Loucy (cell line): ENCODE measurements at regions not wholly inside any gene's neighbourhood (a gene's known extent, or its start where the extent isn't known, plus 50 kb on each side); places are given as distances from the start of the nearest gene placed in this dataset.

Experiments used
- H2AFZ ChIP-seq: fragments of 200-600 bp; sonication (generic); 2 replicates; pipeline ENCODE4 v1.6.0; 2016; ENCODE audit warnings: antibody characterized with exemption, mild to moderate bottlenecking, low read length, moderate library complexity
- H3F3A ChIP-seq: fragments of 200-600 bp; 2 replicates; pipeline ENCODE4 v1.6.0; 2016; ENCODE audit warnings: antibody characterized with exemption, low read depth, mild to moderate bottlenecking
- H3K27me3 ChIP-seq: fragments of 200-600 bp; sonication (generic); 2 replicates; pipeline ENCODE4 v1.6.1; 2014; ENCODE audit warnings: low read length, mild to moderate bottlenecking; ENCODE audit not compliant: insufficient read depth, poor library complexity, severe bottlenecking
- H3K36me3 ChIP-seq: fragments of 200-600 bp; sonication (generic); 2 replicates; pipeline ENCODE4 v1.6.1; 2016; ENCODE audit warnings: low read length; ENCODE audit not compliant: insufficient read depth
- H3K4me1 ChIP-seq: fragments of 200-600 bp; sonication (generic); 2 replicates; pipeline ENCODE4 v1.5.1; 2014; ENCODE audit warnings: low read length, mild to moderate bottlenecking; ENCODE audit not compliant: insufficient read depth, poor library complexity, severe bottlenecking
- H3K4me2 ChIP-seq: fragments of 200-600 bp; sonication (generic); 2 replicates; pipeline ENCODE4 v1.6.0; 2014; ENCODE audit warnings: antibody characterized with exemption, low read length, low read depth, mild to moderate bottlenecking; ENCODE audit not compliant: poor library complexity, severe bottlenecking
- H3K4me3 ChIP-seq: fragments of 200-600 bp; sonication (generic); 2 replicates; pipeline ENCODE4 v1.5.1; 2014; ENCODE audit warnings: low read length, mild to moderate bottlenecking, mixed read lengths; ENCODE audit not compliant: poor library complexity, severe bottlenecking
- H3K79me2 ChIP-seq: fragments of 200-600 bp; sonication (generic); 2 replicates; pipeline ENCODE4 v1.6.1; 2014; ENCODE audit warnings: low read length; ENCODE audit not compliant: insufficient read depth
- H3K9ac ChIP-seq: fragments of 200-600 bp; sonication (generic); 2 replicates; pipeline ENCODE4 v1.6.0; 2014; ENCODE audit warnings: mild to moderate bottlenecking, low read depth, low read length, moderate library complexity; ENCODE audit not compliant: poor library complexity, severe bottlenecking
- H3K9me2 ChIP-seq: fragments of 200-600 bp; sonication (generic); replicated peaks from 2 replicates; pipeline ENCODE4 v1.6.1; 2016; ENCODE audit warnings: low read depth, low read length, mixed read lengths
- H3K9me3 ChIP-seq: fragments of 200-600 bp; sonication (generic); 2 replicates; pipeline ENCODE4 v1.6.1; 2014; ENCODE audit warnings: mild to moderate bottlenecking, antibody characterized with exemption, low read length, low read depth; ENCODE audit not compliant: insufficient read depth
- H4K20me1 ChIP-seq: fragments of 200-600 bp; sonication (generic); 2 replicates; pipeline ENCODE4 v1.6.0; 2014; ENCODE audit warnings: antibody characterized with exemption, low read length, mild to moderate bottlenecking; ENCODE audit not compliant: insufficient read depth, poor library complexity, severe bottlenecking
- CTCF ChIP-seq: fragments of 200-600 bp; sonication (generic); conservative IDR thresholded peaks from 2 replicates; pipeline ENCODE4 v1.5.1; 2014; ENCODE audit warnings: mild to moderate bottlenecking, antibody characterized with exemption, low read length
- EZH2phosphoT487 ChIP-seq: fragments of 200-600 bp; IDR thresholded peaks from 2 replicates; pipeline ENCODE4 v1.6.1; 2018; ENCODE audit warnings: antibody characterized with exemption, mild to moderate bottlenecking, moderate library complexity, borderline replicate concordance

- Histone ChIP-seq H3K4me2 (no peak overlapping the region), H3K9me3 (no peaks in the 10 kb centered on the region), H3F3A (no peaks in the 10 kb centered on the region), H3K4me1 (no peaks in the 10 kb centered on the region), H3K36me3 (no peaks in the 10 kb centered on the region), H3K9me2 (no peaks in the 10 kb centered on the region), H3K9ac (no peak overlapping the region), H2AFZ (no peak overlapping the region), H4K20me1 (no peaks in the 10 kb centered on the region), H3K79me2 (no peaks in the 10 kb centered on the region), H3K4me3 (no peak overlapping the region), H3K27me3 (no peaks in the 10 kb centered on the region)
- TF ChIP-seq CTCF (no peak), EZH2phosphoT487 (no peak)
These were observed 338.7 kb downstream of the TXNL1 start for GRCh38 chr18:56299740-56300139.

DNA sequence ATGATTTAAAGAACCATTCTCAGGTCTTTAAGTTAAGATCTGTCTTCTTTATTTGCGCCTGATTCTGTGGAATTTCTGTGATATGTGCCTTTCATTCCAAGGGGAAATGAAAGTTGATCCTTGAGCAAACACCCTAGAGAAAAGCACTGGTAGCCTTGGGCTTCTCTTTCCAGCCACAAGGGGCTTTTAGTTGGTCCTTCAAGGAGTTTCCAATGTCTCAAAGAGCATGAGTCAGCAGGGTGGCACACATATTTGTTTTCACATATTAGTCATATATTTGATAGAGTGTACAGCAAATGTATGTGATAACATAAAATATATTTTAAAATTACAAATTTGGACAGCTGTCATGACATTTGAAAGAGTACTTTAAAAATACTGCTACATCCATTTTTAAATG lies 339.5 kb downstream of the TXNL1 start:
- no peak overlapping the region for H3K4me2 ChIP-seq
- H3K27me3 ChIP-seq = no peaks in the 10 kb centered on the region
- H3K79me2 ChIP-seq = no peaks in the 10 kb centered on the region
- no peak overlapping the region for H2AFZ ChIP-seq
- H3K4me1 ChIP-seq = no peaks in the 10 kb centered on the region
- no peak for TF ChIP-seq EZH2phosphoT487
- TF ChIP-seq CTCF = no peak; the same call in 1 of the 2 replicates
- no peaks in the 10 kb centered on the region for H4K20me1 ChIP-seq
- H3K9me3 ChIP-seq = no peaks in the 10 kb centered on the region
- no peaks in the 10 kb centered on the region for H3K36me3 ChIP-seq
- H3K9me2 ChIP-seq = no peaks in the 10 kb centered on the region
- no peak overlapping the region for H3K9ac ChIP-seq
- H3K4me3 ChIP-seq = no peak overlapping the region
- no peaks in the 10 kb centered on the region for H3F3A ChIP-seq

GRCh38 chr18:56296381-56296780 lies 342.0 kb downstream of the TXNL1 start:
- H3K36me3 ChIP-seq = no peaks in the 10 kb centered on the region
- H3K27me3 ChIP-seq = no peaks in the 10 kb centered on the region
- H3K9me2 ChIP-seq = no peaks in the 10 kb centered on the region
- no peaks in the 10 kb centered on the region for H3K9me3 ChIP-seq
- no peaks in the 10 kb centered on the region for H3K4me1 ChIP-seq
- no peaks in the 10 kb centered on the region for H4K20me1 ChIP-seq
- H3K79me2 ChIP-seq = no peaks in the 10 kb centered on the region
- H3K4me2 ChIP-seq = no peak overlapping the region
- no peak overlapping the region for H3K4me3 ChIP-seq
- H2AFZ ChIP-seq = no peak overlapping the region
- TF ChIP-seq CTCF (no peak), EZH2phosphoT487 (no peak)
- no peaks in the 10 kb centered on the region for H3F3A ChIP-seq
- H3K9ac ChIP-seq = no peak overlapping the region
